ENCODE measurements at regions not wholly inside any gene's neighbourhood (a gene's known extent, or its start where the extent isn't known, plus 50 kb on each side); places are given as distances from the start of the nearest gene placed in this dataset.

- TF ChIP-seq CTCF (IDR thresholded peaks at IDR 0.05; ENCODE audit: low read length) (no peak), EZH2 (IDR thresholded peaks at IDR 0.05; ENCODE audit: borderline replicate concordance, low read length) (no peak)
Observed at GRCh38 chr3:106805625-106806024, 571.6 kb upstream of the CCDC54 start.

Data from OCI-LY1 (cell line).